ENCODE measurements at regions not wholly inside any gene's neighbourhood (a gene's known extent, or its start where the extent isn't known, plus 50 kb on each side); places are given as distances from the start of the nearest gene placed in this dataset.
"Not testable (repeated sequence)": the region's sequence is repeated elsewhere in the genome, so short reads cannot be mapped to it uniquely, and the experiment has no call there.

DNA sequence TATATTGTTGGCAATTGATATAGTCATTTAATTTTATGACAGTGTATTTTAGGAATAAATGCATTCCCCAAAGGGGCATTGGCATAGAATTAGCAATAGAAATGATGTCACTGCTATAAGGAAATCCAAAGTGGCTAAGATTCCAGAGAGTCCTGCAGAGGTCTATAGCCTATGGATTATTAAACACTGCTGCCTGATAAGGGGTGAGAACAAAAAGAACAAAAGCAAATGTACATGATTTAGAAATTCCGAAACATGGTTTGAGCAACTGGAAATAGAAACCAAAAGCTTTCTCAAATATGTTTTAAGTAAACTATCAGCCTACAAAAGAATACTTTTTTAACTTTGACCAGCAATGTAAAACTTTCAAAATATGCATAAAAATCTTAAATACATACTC lies 280.1 kb upstream of the RASGRP1 start:
- TF ChIP-seq CTCF (IDR thresholded peaks at IDR 0.05; ENCODE audit: control extremely low read depth, extremely low read depth, low read depth, missing control alignments): no peak
- POLR2A ChIA-PET: no interaction called here
- CTCF ChIA-PET: interaction anchor here (1.2 kb wide), 1 partner anchor 32 kb away, joined by 3 read pairs; no protein-coding TSS in a partner anchor
- no peak for DNase-seq (ENCODE audit: extremely low spot score)

GRCh38 chr15:38846346-38846745 lies 281.7 kb upstream of the RASGRP1 start:
- ChIA-PET CTCF (interaction anchor here (0.9 kb wide), 1 partner anchor 12 kb away, joined by 3 read pairs; no protein-coding TSS in a partner anchor), POLR2A (no interaction called here)
- no peak for TF ChIP-seq CTCF (IDR thresholded peaks at IDR 0.05; ENCODE audit: control extremely low read depth, extremely low read depth, low read depth, missing control alignments)
- no peak for DNase-seq (ENCODE audit: extremely low spot score)

DNA sequence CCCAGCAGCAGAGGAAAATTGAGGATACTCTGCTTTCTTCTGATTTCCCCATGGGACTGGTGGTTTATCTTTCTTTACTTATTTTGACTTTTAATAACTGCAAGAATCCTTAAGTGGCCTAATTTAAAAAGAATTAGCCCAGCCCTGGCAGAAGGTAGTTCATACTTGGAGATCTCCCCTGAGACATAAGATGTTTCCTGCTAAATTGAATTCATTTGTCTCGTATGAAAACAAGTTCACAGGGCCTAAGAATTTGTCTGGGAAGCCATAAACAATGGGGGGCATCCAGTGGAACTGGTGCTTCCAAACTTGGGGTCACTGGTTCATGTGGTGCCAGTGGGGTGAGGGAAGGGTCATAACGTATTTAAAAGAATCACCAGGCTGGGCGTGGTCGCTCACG lies 283.1 kb upstream of the RASGRP1 start:
- TF ChIP-seq CTCF (IDR thresholded peaks at IDR 0.05; ENCODE audit: control extremely low read depth, extremely low read depth, low read depth, missing control alignments): no peak

DNA sequence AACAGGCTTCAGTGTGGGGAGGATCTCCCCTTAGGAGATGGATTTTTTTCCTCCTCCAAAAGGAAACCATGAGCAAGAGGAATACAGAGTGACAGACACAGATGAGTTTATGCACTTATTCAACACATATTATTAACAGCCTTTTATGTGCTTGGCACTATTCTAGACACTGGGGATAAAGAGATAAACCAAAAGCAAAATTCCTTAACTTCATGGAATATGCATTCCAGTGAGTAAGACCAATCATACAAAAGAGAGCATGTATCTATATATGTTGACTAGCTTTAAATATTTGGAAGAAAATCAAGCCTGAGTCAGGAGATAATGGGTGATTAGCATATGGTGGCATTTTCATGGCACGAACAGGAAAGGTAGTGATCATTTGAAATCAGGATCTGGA lies 284.4 kb upstream of the RASGRP1 start:
- POLR2A ChIA-PET: no interaction called here
- no peak for TF ChIP-seq CTCF (IDR thresholded peaks at IDR 0.05; ENCODE audit: control extremely low read depth, extremely low read depth, low read depth, missing control alignments)
- DNase-seq (ENCODE audit: extremely low spot score): no peak
- CTCF ChIA-PET: no interaction called here

More for the DNA sequence above, 283.1 kb upstream of the RASGRP1 start:
- ChIA-PET POLR2A (no interaction called here), CTCF (no interaction called here)
- DNase-seq (ENCODE audit: extremely low spot score): no peak

- POLR2A ChIA-PET; DNase-seq (ENCODE audit: extremely low spot score); CTCF ChIA-PET: not testable (repeated sequence)
These were observed 287.6 kb upstream of the RASGRP1 start for GRCh38 chr15:38852188-38852587.

- peak; percentile 15 for DNase-seq (ENCODE audit: extremely low spot score)
- ChIA-PET POLR2A (no interaction called here), CTCF (interaction anchor here (1.0 to 2.6 kb wide), 2 partner anchors 11 to 146 kb away, joined by 4 to 8 read pairs; no protein-coding TSS in a partner anchor)
- peak; percentile 23 for TF ChIP-seq CTCF (IDR thresholded peaks at IDR 0.05; ENCODE audit: control extremely low read depth, extremely low read depth, low read depth, missing control alignments)
These were observed 289.0 kb upstream of the RASGRP1 start for GRCh38 chr15:38853608-38854007.

DNA sequence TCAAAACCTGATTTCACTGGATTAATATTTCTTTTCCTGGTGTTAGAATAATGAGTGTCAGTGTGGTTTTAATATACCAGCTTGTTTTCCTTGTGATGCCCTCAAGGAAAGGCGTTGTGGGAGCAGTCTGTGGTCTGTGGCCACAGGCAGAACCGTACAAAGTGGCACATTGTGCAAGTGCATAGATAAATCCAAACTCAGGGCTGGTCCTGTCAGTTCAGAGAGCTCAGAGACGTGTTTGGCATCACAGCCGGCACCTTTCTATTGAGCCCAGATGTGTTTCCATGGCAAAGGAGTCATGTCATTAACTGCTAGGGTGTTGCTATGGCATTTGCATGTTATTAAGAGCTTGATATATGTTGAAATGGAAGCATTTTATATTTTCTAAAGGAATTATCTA lies 289.9 kb upstream of the RASGRP1 start:
- ChIA-PET POLR2A (no interaction called here), CTCF (interaction anchor here (2.6 kb wide), 1 partner anchor 147 kb away, joined by 8 read pairs; no protein-coding TSS in a partner anchor)
- DNase-seq (ENCODE audit: extremely low spot score): no peak
- TF ChIP-seq CTCF (IDR thresholded peaks at IDR 0.05; ENCODE audit: control extremely low read depth, extremely low read depth, low read depth, missing control alignments): no peak

Measured in GM10248 (cell line).